Endothelial cell of umbilical vein (primary cell): ENCODE measurements at regions not wholly inside any gene's neighbourhood (a gene's known extent, or its start where the extent isn't known, plus 50 kb on each side); places are given as distances from the start of the nearest gene placed in this dataset.

Source experiments
- BruUV-seq: library from RNA; stranded (reverse); fragments of 400-500 nt; replicated peaks from 2 replicates; lab custom pipeline; 2021; lab: Mats Ljungman, UMichigan
- CTCF ChIA-PET: fragments of 300-600, 350-600 bp; sonication (Branson Sonifier 250); formaldehyde crosslinking; loops from one replicate; lab custom pipeline; 2021; ENCODE audit warnings: antibody characterized with exemption, inconsistent platforms; lab: Charles Lee
- POLR2A ChIA-PET: fragments of 300-600, 350-600 bp; sonication (Branson Sonifier 250); formaldehyde crosslinking; loops from one replicate; lab custom pipeline; 2021; ENCODE audit warnings: antibody characterized with exemption, inconsistent platforms; lab: Charles Lee
- DNase-seq: peaks from one replicate; pipeline ENCODE4 v3.0.0-alpha.2; 2011; ENCODE audit warnings: low read depth, low spot score
- FAIRE-seq: peaks from 2 replicates; lab custom pipeline; 2011; peaks lifted over from hg19 to GRCh38; lab: Jason Lieb, UNC
- H2AFZ ChIP-seq: 2 replicates; pipeline ENCODE4 v1.6.0; 2012; ENCODE audit warnings: low read depth, low read length, control low read depth, inconsistent platforms
- H3K27ac ChIP-seq: 2 replicates; pipeline ENCODE4 v1.5.1; 2011; ENCODE audit warnings: low read depth, mild to moderate bottlenecking, control low read depth, low read length, moderate library complexity; ENCODE audit not compliant: insufficient read depth
- H3K27me3 ChIP-seq, 2 experiments: 2 replicates each; pipeline versions ENCODE4 v1.6.0 to v1.6.1; 2011; ENCODE audit warnings: low read length in 2 of 2, mixed read lengths in 1 of 2; ENCODE audit not compliant: control insufficient read depth in 2 of 2, insufficient read depth in 2 of 2
- H3K36me3 ChIP-seq, 2 experiments: 2 replicates in 1 of 2; 3 replicates in 1 of 2; pipeline ENCODE4 v1.5.1; 2011; ENCODE audit warnings: low read length in 2 of 2, mild to moderate bottlenecking in 1 of 2, moderate library complexity in 1 of 2; ENCODE audit not compliant: control insufficient read depth in 2 of 2, insufficient read depth in 2 of 2; ENCODE audit errors: extremely low read depth in 1 of 2
- H3K4me1 ChIP-seq: 3 replicates; pipeline ENCODE4 v1.5.1; 2011; ENCODE audit warnings: mild to moderate bottlenecking, low read length; ENCODE audit not compliant: control insufficient read depth, insufficient read depth; ENCODE audit errors: extremely low read depth
- H3K4me2 ChIP-seq: 2 replicates; pipeline ENCODE4 v1.6.1; 2011; ENCODE audit warnings: low read length, control low read depth, mixed read lengths; ENCODE audit not compliant: insufficient read depth
- H3K4me3 ChIP-seq, 3 experiments: fragments of 200-600 bp in 1 of 3; sonication (generic), shearing (Covaris generic) in 1 of 3; replicated peaks in 1 of 3; 2 replicates each; pipeline ENCODE4 v1.5.1; 2011 to 2016; ENCODE audit warnings: control low read depth in 3 of 3, low read length in 3 of 3, mild to moderate bottlenecking in 2 of 3, inconsistent platforms in 1 of 3, low read depth in 1 of 3, moderate library complexity in 1 of 3; ENCODE audit not compliant: insufficient read depth in 1 of 3
- H3K79me2 ChIP-seq: 2 replicates; pipeline ENCODE4 v1.6.0; 2012; ENCODE audit warnings: low read length, inconsistent platforms; ENCODE audit not compliant: control insufficient read depth, insufficient read depth
- H3K9ac ChIP-seq: replicated peaks from 2 replicates; pipeline ENCODE3; 2011; ENCODE audit warnings: low read length, control low read depth; ENCODE audit not compliant: insufficient read depth; ENCODE audit errors: extremely low read depth
- H3K9me1 ChIP-seq: replicated peaks from 3 replicates; pipeline ENCODE4 v1.6.0; 2011; ENCODE audit warnings: mild to moderate bottlenecking, low read length; ENCODE audit not compliant: control insufficient read depth, insufficient read depth; ENCODE audit errors: extremely low read depth
- H3K9me3 ChIP-seq: replicated peaks from 2 replicates; pipeline ENCODE4 v1.5.1; 2012; ENCODE audit warnings: low read length, inconsistent platforms; ENCODE audit not compliant: control insufficient read depth, insufficient read depth
- H4K20me1 ChIP-seq: replicated peaks from 2 replicates; pipeline ENCODE3; 2011; ENCODE audit warnings: mild to moderate bottlenecking, low read length; ENCODE audit not compliant: control insufficient read depth, insufficient read depth; ENCODE audit errors: extremely low read depth
- CTCF ChIP-seq, 2 donors: IDR thresholded peaks; 1 replicate in 1 of 2; 2 replicates in 1 of 2; pipeline ENCODE4 v1.5.1; 2011; ENCODE audit warnings: low read length in 2 of 2, mild to moderate bottlenecking in 2 of 2, moderate library complexity in 2 of 2, control low read depth in 1 of 2, inconsistent platforms in 1 of 2, low read depth in 1 of 2; ENCODE audit not compliant: insufficient read depth in 1 of 2; ENCODE audit errors: extremely low read depth in 1 of 2
- EZH2 ChIP-seq: IDR thresholded peaks from 2 replicates; pipeline ENCODE4 v1.6.1; 2012; ENCODE audit warnings: borderline replicate concordance, low read depth, mild to moderate bottlenecking, moderate library complexity, low read length, inconsistent platforms; ENCODE audit not compliant: severe bottlenecking
- FOS ChIP-seq: IDR thresholded peaks from 2 replicates; pipeline ENCODE4 v1.6.1; 2011; ENCODE audit warnings: mild to moderate bottlenecking, low read length, moderate library complexity, borderline replicate concordance; ENCODE audit not compliant: insufficient read depth
- GATA2 ChIP-seq: IDR thresholded peaks from 2 replicates; pipeline ENCODE4 v1.7.0; 2011; ENCODE audit warnings: low read depth, mild to moderate bottlenecking, moderate library complexity, mixed read lengths, low read length; ENCODE audit not compliant: insufficient read length, insufficient read depth
- JUN ChIP-seq: IDR thresholded peaks from 2 replicates; pipeline ENCODE4 v1.6.1; 2011; ENCODE audit warnings: borderline replicate concordance, low read depth; ENCODE audit not compliant: insufficient read length, insufficient read depth
- MAX ChIP-seq: IDR thresholded peaks from 2 replicates; pipeline ENCODE4 v1.6.1; 2011; ENCODE audit not compliant: insufficient read depth, insufficient read length
- MYC ChIP-seq: IDR thresholded peaks from one replicate; pipeline ENCODE4 v1.6.1; 2011; ENCODE audit warnings: mild to moderate bottlenecking, low read depth, low read length
- POLR2A ChIP-seq: IDR thresholded peaks from 2 replicates; pipeline ENCODE4 v1.6.1; 2012; ENCODE audit warnings: low read depth, mild to moderate bottlenecking, control low read depth, low read length
- POLR2AphosphoS5 ChIP-seq: IDR thresholded peaks from 2 replicates; pipeline ENCODE4 v1.6.1; 2012; ENCODE audit warnings: low read depth, mild to moderate bottlenecking, control low read depth, low read length, moderate library complexity; ENCODE audit not compliant: insufficient read depth
- dilution Hi-C: fragments of 300-500 bp; cut with MboI; formaldehyde crosslinking; loops from one replicate; pipeline ENCODE4 v1.15.0; 2019; ENCODE audit warnings: low sequenced_read_pairs; ENCODE audit not compliant: extremely low pct_ligation_motif_present
- intact Hi-C: fragments of 100-400 bp; cut with micrococcal nuclease; formaldehyde crosslinking; loops from one replicate; pipeline ENCODE4 v1.10.0; 2022

DNA sequence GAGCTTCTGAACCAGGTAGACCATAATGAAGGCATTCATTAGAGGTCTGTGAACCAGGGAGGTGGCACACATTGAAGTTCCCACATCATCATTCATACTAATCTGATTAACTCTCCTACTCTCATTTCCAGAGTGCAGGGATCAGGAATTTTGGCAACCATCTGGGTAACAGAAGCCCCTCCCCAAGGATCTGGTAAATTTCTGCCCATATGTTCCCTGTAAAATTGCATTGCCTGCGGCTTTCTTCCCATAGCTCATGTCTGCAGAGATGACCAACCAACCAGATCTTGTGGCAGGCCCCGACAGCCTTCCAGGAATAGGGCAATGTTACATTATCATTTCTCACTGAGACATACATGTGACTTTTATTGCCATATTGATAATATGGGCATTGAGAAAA, 111.4 kb upstream of the CHL1 start:
- POLR2A ChIA-PET, result no interaction called here
- no peaks in the 10 kb centered on the region for H3K4me1 ChIP-seq
- no peak overlapping the region for H2AFZ ChIP-seq
- no peaks in the 10 kb centered on the region for H3K27me3 ChIP-seq
- no peak for FAIRE-seq
- TF ChIP-seq POLR2AphosphoS5, result no peak
- H3K4me2 ChIP-seq, result no peak overlapping the region
- no peak for DNase-seq
- no peaks in the 10 kb centered on the region for H4K20me1 ChIP-seq
- H3K4me3 ChIP-seq, result no peak overlapping the region
- no peaks in the 10 kb centered on the region for H3K36me3 ChIP-seq
- dilution Hi-C loops, result no loop called here
- no peak overlapping the region for H3K9ac ChIP-seq
- CTCF ChIA-PET, result no interaction called here
- no TSS peak for BruUV-seq
- H3K27ac ChIP-seq, result no peak overlapping the region
- no peaks in the 10 kb centered on the region for H3K9me1 ChIP-seq
- H3K9me3 ChIP-seq, result peaks cover 2% of the 10 kb centered on the region
- intact Hi-C loops, result no loop called here
- no peaks in the 10 kb centered on the region for H3K79me2 ChIP-seq

DNA sequence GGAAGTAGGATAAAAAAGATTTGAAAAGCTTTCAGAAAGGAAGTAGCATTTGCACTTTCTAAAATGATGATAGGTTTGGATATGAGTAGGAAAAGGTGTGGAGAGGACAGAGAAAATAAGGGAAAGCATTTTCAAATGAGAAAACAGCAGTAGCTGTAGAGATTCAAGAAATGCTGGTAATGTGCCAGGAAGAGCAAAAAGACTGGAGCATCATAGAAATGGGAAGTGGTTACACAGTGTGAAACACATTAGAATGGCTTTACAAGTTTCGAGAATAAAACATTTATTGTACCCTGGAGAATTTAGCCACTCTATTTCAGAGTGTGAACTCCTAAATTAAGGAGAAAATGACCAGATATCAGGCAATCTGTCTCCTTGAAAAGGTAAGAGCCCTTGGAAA, 108.3 kb upstream of the CHL1 start:
- FAIRE-seq (no peak), DNase-seq (no peak)
- no peak overlapping the region for H2AFZ ChIP-seq
- no peaks in the 10 kb centered on the region for H3K79me2 ChIP-seq
- no peak overlapping the region for H3K27ac ChIP-seq
- peaks cover 2% of the 10 kb centered on the region for H3K9me3 ChIP-seq
- TF ChIP-seq POLR2AphosphoS5 (no peak), GATA2 (no peak), MYC (no peak), FOS (no peak), POLR2A (no peak), MAX (no peak), CTCF (IDR thresholded peaks at IDR 0.05; ENCODE audit: extremely low read depth in 1 of 2, insufficient read depth in 1 of 2, low read depth in 1 of 2, low read length in 2 of 2) (no peak), JUN (no peak), EZH2 (no peak)
- H3K4me2 ChIP-seq, result no peak overlapping the region
- ChIA-PET POLR2A (no interaction called here), CTCF (no interaction called here)
- dilution Hi-C loops (no loop called here), intact Hi-C loops (no loop called here)
- no peak overlapping the region for H3K9ac ChIP-seq
- H3K27me3 ChIP-seq, result no peaks in the 10 kb centered on the region
- no peak overlapping the region for H3K4me3 ChIP-seq
- H3K9me1 ChIP-seq, result no peaks in the 10 kb centered on the region
- H4K20me1 ChIP-seq, result no peaks in the 10 kb centered on the region
- no peaks in the 10 kb centered on the region for H3K36me3 ChIP-seq
- H3K4me1 ChIP-seq, result no peaks in the 10 kb centered on the region
- BruUV-seq, result no TSS peak
